Mucosa of descending colon (tissue), 3 donors: ENCODE measurements at regions not wholly inside any gene's neighbourhood (a gene's known extent, or its start where the extent isn't known, plus 50 kb on each side); places are given as distances from the start of the nearest gene placed in this dataset.

Source experiments
- ATAC-seq: fragments of 200-7000 bp; cut with Tn5 transposase; one replicate; pipeline ENCODE4 v1.9.1; 2020; ENCODE audit warnings: mild to moderate bottlenecking, moderate library complexity
- DNase-seq, 3 donors: peaks; one replicate each; pipeline ENCODE4 v3.0.0-alpha.2; 2020
- H3K36me3 ChIP-seq: fragments of 200-600 bp; one replicate; pipeline ENCODE4 v1.8.0; 2021; ENCODE audit warnings: low read depth, mild to moderate bottlenecking
- H3K4me1 ChIP-seq: fragments of 200-600 bp; one replicate; pipeline ENCODE4 v1.8.0; 2021; ENCODE audit warnings: low read depth, mild to moderate bottlenecking
- H3K4me3 ChIP-seq: fragments of 200-600 bp; one replicate; pipeline ENCODE4 v1.8.0; 2021; ENCODE audit warnings: mild to moderate bottlenecking
- H3K9me3 ChIP-seq: fragments of 200-600 bp; one replicate; pipeline ENCODE4 v1.8.0; 2021; ENCODE audit warnings: mild to moderate bottlenecking
- CTCF ChIP-seq: fragments of 200-600 bp; IDR thresholded peaks from one replicate; pipeline ENCODE4 v1.8.0; 2022; ENCODE audit warnings: antibody characterized with exemption, mild to moderate bottlenecking
- intact Hi-C, 2 donors: fragments of 100-400 bp; cut with DNase I in 1 of 2; cut with micrococcal nuclease in 1 of 2; formaldehyde crosslinking; loops; one replicate each; pipeline versions ENCODE4 v1.11.0 to v1.11.1; 2022; cut with DNase I, micrococcal nuclease
- donor health status: DM: no; HTN: no; CAD: no; lungs with moderate emphysema.
- donor health status: DM: no; HTN: no; CAD: no.
- donor health status: DM: no; HTN: yes; CAD: no.

- no peaks in the 10 kb centered on the region for H3K9me3 ChIP-seq
- peaks cover 7% of the 10 kb centered on the region for H3K4me1 ChIP-seq
- DNase-seq, result peak in 2 of 3 donors; percentile 43 to 79
- no peak overlapping the region for H3K4me3 ChIP-seq
- ATAC-seq, result peak; percentile 92
- no peak for TF ChIP-seq CTCF
- no peaks in the 10 kb centered on the region for H3K36me3 ChIP-seq
- intact Hi-C loops, result no loop called here
Measured at GRCh38 chr1:201692555-201693394, 136.2 kb upstream of the IPO9 start.

- Histone ChIP-seq H3K9me3 (no peaks in the 10 kb centered on the region), H3K4me1 (peaks cover 7% of the 10 kb centered on the region), H3K4me3 (no peak overlapping the region), H3K36me3 (no peaks in the 10 kb centered on the region)
- ATAC-seq (no peak), DNase-seq (no peak)
- TF ChIP-seq CTCF, result no peak
- intact Hi-C loops, result no loop called here
Measured at GRCh38 chr1:201693890-201694607, 134.9 kb upstream of the IPO9 start.

GRCh38 chr1:201694608-201695335 lies 134.2 kb upstream of the IPO9 start:
- intact Hi-C loops, result no loop called here
- TF ChIP-seq CTCF, result no peak
- DNase-seq, result no peak

GRCh38 chr1:201695607-201696006 lies 133.3 kb upstream of the IPO9 start:
- no peak overlapping the region for H3K4me3 ChIP-seq
- H3K36me3 ChIP-seq, result no peaks in the 10 kb centered on the region
- ATAC-seq (no peak), DNase-seq (no peak)
- no peak for TF ChIP-seq CTCF
- intact Hi-C loops, result no loop called here
- H3K4me1 ChIP-seq, result peaks cover 7% of the 10 kb centered on the region
- no peaks in the 10 kb centered on the region for H3K9me3 ChIP-seq

More at GRCh38 chr1:201694608-201695335, 134.2 kb upstream of the IPO9 start:
- Histone ChIP-seq H3K4me3 (no peak overlapping the region), H3K9me3 (no peaks in the 10 kb centered on the region), H3K36me3 (no peaks in the 10 kb centered on the region), H3K4me1 (peaks cover 7% of the 10 kb centered on the region)
- ATAC-seq, result no peak

DNA sequence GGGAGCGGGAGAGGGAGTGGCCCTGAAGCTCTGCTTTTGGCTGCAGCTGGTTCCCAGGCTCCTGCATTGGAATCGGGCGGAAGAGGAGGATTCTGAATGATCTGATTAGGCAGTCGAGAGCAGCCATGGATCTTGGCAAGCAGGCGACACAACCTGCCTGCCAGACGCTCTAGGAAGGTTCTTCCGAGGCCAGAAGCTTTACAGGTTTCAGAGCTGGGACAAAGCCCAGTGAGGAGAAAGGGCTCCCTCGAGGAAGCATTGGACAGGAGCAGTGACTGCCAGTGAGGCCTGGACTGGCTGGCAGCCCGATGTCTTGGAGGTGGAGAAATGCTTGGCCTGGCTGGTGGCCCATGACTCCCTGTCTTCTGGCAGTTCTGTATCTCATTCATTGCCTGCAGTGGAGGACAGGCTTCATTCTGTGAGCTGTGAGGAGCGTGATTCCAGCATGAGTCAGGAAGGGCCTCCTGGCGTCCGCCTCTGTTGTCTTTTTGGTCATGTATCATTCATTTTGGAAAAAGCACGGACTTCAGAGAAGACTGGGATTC lies 132.7 kb upstream of the IPO9 start:
- intact Hi-C loops, result no loop called here
- no peak for ATAC-seq

More for the DNA sequence above, 132.7 kb upstream of the IPO9 start:
- no peak for TF ChIP-seq CTCF
- Histone ChIP-seq H3K9me3 (no peaks in the 10 kb centered on the region), H3K4me3 (no peak overlapping the region), H3K4me1 (peaks cover 7% of the 10 kb centered on the region), H3K36me3 (no peaks in the 10 kb centered on the region)
- DNase-seq, result peak in 1 of 3 donors; percentile 52
